ENCODE measurements at regions not wholly inside any gene's neighbourhood (a gene's known extent, or its start where the extent isn't known, plus 50 kb on each side); places are given as distances from the start of the nearest gene placed in this dataset.

DNA sequence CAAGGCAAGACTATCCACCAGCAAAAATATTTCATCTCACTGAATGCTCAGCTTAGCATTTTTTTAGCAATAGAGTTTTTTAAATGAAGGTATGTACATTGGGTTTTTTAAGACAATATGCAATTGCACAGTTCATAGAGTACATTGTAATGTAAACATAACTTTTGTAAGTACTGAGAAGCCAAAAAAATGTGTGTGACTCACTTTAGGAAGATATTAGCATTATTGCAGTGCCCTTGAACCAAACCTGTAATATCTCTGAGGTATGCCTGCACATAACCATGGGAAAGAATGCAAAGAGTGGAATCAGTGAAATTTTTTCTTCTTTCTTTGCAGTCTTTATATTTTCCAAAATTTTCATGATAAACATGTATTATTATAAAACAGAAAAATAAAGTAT, 1533.3 kb upstream of the WWC1 start:
- TF ChIP-seq POLR2A (IDR thresholded peaks at IDR 0.05; ENCODE audit: low read length) (no peak), GATA1 (IDR thresholded peaks at IDR 0.05; ENCODE audit: low read depth, low read length) (no peak)
